ENCODE measurements at regions not wholly inside any gene's neighbourhood (a gene's known extent, or its start where the extent isn't known, plus 50 kb on each side); places are given as distances from the start of the nearest gene placed in this dataset.

DNA sequence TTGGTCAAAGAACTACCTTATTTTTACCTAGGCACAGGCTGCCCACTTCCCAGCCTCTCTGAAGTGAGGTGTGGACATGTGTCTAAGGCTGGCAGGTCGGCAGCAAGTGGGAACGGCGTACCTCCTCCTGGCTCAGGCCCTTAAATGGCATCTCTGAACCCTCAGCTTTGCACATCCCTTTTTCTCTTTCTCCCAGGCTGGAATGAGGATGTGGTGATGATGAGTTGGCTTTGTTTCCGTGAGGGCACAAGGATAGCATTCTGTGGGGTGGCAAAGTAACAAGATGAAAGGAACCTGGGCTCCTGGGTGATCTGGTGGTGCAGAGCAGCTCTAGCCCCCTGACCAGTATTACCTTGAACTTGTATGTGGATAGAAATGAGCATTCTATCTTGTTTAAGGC, 196.8 kb downstream of the REEP3 start:
- Histone ChIP-seq H3K9ac (ENCODE audit: low read length) (no peak overlapping the region), H3K27me3 (ENCODE audit: low read length) (no peaks in the 10 kb centered on the region), H3F3A (ENCODE audit: insufficient read depth) (no peaks in the 10 kb centered on the region), H3K36me3 (ENCODE audit: low read length) (no peaks in the 10 kb centered on the region), H3K27ac (ENCODE audit: low read depth, low read length) (no peak overlapping the region), H3K4me3 (ENCODE audit: insufficient read depth, low read length, poor library complexity, severe bottlenecking) (no peak overlapping the region), H3K79me2 (ENCODE audit: insufficient read depth, low read length) (no peaks in the 10 kb centered on the region), H3K9me2 (replicated peaks; ENCODE audit: insufficient read depth, low read length) (no peaks in the 10 kb centered on the region), H3K4me2 (ENCODE audit: low read depth, low read length, poor library complexity, severe bottlenecking) (no peak overlapping the region), H3K9me3 (ENCODE audit: insufficient read depth, low read length) (no peaks in the 10 kb centered on the region), H4K20me1 (ENCODE audit: low read depth, low read length) (no peaks in the 10 kb centered on the region), H2AFZ (ENCODE audit: low read depth, low read length, severe bottlenecking) (no peak overlapping the region)
- TF ChIP-seq EZH2phosphoT487 (conservative IDR thresholded peaks at IDR 0.05; ENCODE audit: low read length): no peak
- TF ChIP-seq, protein P1, sequence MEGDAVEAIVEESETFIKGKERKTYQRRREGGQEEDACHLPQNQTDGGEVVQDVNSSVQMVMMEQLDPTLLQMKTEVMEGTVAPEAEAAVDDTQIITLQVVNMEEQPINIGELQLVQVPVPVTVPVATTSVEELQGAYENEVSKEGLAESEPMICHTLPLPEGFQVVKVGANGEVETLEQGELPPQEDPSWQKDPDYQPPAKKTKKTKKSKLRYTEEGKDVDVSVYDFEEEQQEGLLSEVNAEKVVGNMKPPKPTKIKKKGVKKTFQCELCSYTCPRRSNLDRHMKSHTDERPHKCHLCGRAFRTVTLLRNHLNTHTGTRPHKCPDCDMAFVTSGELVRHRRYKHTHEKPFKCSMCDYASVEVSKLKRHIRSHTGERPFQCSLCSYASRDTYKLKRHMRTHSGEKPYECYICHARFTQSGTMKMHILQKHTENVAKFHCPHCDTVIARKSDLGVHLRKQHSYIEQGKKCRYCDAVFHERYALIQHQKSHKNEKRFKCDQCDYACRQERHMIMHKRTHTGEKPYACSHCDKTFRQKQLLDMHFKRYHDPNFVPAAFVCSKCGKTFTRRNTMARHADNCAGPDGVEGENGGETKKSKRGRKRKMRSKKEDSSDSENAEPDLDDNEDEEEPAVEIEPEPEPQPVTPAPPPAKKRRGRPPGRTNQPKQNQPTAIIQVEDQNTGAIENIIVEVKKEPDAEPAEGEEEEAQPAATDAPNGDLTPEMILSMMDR (IDR thresholded peaks at IDR 0.05; ENCODE audit: insufficient read depth, low read length, poor library complexity, severe bottlenecking): no peak

DNA sequence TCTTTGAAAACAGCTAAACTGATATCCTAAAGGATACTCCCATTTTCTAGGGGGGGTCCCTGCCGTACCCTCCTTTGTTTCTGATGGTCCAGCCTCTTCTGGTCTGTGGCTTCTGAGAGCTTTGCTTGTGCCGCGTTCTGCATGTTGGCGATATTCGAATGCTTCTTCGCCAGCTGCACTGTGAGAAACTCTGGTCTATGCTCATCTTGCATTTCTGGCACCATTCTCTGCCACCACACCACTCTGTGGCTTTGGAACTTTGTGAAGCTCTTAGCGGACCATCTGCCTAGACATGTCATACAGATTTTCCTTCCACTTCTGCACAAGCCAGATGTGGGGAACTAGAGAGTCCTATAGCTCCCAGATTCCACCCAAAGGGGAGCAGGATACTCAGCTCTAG, 197.2 kb downstream of the REEP3 start:
- H3K9me3 ChIP-seq (ENCODE audit: insufficient read depth, low read length): no peaks in the 10 kb centered on the region
- no peaks in the 10 kb centered on the region for H4K20me1 ChIP-seq (ENCODE audit: low read depth, low read length)
- no peak overlapping the region for H3K9ac ChIP-seq (ENCODE audit: low read length)
- no peak overlapping the region for H2AFZ ChIP-seq (ENCODE audit: low read depth, low read length, severe bottlenecking)
- H3F3A ChIP-seq (ENCODE audit: insufficient read depth): no peaks in the 10 kb centered on the region
- TF ChIP-seq, protein P1 (IDR thresholded peaks at IDR 0.05; ENCODE audit: insufficient read depth, low read length, poor library complexity, severe bottlenecking): no peak
- TF ChIP-seq EZH2phosphoT487 (conservative IDR thresholded peaks at IDR 0.05; ENCODE audit: low read length): no peak
- H3K4me2 ChIP-seq (ENCODE audit: low read depth, low read length, poor library complexity, severe bottlenecking): no peak overlapping the region
- H3K9me2 ChIP-seq (replicated peaks; ENCODE audit: insufficient read depth, low read length): no peaks in the 10 kb centered on the region
- no peaks in the 10 kb centered on the region for H3K36me3 ChIP-seq (ENCODE audit: low read length)
- no peak overlapping the region for H3K27ac ChIP-seq (ENCODE audit: low read depth, low read length)
- no peaks in the 10 kb centered on the region for H3K79me2 ChIP-seq (ENCODE audit: insufficient read depth, low read length)
- H3K4me3 ChIP-seq (ENCODE audit: insufficient read depth, low read length, poor library complexity, severe bottlenecking): no peak overlapping the region
- H3K27me3 ChIP-seq (ENCODE audit: low read length): no peaks in the 10 kb centered on the region

DNA sequence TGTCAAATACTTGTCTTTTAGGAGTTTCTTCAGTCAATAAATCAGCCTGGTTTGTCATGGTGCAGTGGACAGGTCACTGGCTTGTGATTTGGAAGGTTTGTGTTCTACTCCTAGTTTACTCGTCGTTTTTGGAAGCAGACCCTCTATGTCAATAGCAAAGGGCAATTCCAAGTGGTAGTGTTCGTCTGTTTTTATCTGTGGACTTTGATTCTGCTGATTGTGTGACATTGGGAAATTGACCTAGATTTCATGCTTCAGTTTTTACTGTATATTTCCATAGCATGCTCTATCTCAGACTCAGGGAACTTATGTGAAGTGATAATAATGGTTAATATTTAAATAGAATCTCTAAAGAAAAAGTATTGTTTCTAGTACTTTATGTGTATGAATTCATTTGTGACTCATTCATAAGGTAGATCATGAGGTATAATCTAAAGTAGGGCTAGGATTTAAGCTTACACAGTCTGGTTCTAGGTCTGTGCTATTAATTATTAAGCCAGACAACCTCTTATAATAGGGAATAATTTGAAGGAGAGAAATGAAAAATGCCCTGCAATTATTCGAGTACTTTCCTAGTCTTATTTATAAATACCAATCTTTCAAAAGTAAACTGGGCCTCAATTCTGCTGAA, 198.1 kb downstream of the REEP3 start:
- Histone ChIP-seq H3K9me2 (replicated peaks; ENCODE audit: insufficient read depth, low read length) (no peaks in the 10 kb centered on the region), H3K9ac (ENCODE audit: low read length) (no peak overlapping the region), H3K36me3 (ENCODE audit: low read length) (no peaks in the 10 kb centered on the region), H3K27ac (ENCODE audit: low read depth, low read length) (no peak overlapping the region), H3K4me3 (ENCODE audit: insufficient read depth, low read length, poor library complexity, severe bottlenecking) (no peak overlapping the region), H3K4me2 (ENCODE audit: low read depth, low read length, poor library complexity, severe bottlenecking) (no peak overlapping the region), H3K27me3 (ENCODE audit: low read length) (no peaks in the 10 kb centered on the region), H3F3A (ENCODE audit: insufficient read depth) (no peaks in the 10 kb centered on the region), H2AFZ (ENCODE audit: low read depth, low read length, severe bottlenecking) (no peak overlapping the region), H3K79me2 (ENCODE audit: insufficient read depth, low read length) (no peaks in the 10 kb centered on the region), H3K9me3 (ENCODE audit: insufficient read depth, low read length) (no peaks in the 10 kb centered on the region), H4K20me1 (ENCODE audit: low read depth, low read length) (no peaks in the 10 kb centered on the region)
- TF ChIP-seq, protein P1 (IDR thresholded peaks at IDR 0.05; ENCODE audit: insufficient read depth, low read length, poor library complexity, severe bottlenecking): no peak
- no peak for TF ChIP-seq EZH2phosphoT487 (conservative IDR thresholded peaks at IDR 0.05; ENCODE audit: low read length)
